Lower leg skin (tissue), 4 donors: ENCODE measurements at regions not wholly inside any gene's neighbourhood (a gene's known extent, or its start where the extent isn't known, plus 50 kb on each side); places are given as distances from the start of the nearest gene placed in this dataset.

Experiments used
- DNase-seq, 2 donors: peaks; one replicate each; pipeline ENCODE4 v3.0.0-alpha.2; 2019; ENCODE audit warnings: low spot score in 2 of 2
- H3K4me3 ChIP-seq: fragments of 200-600 bp; sonication (generic); 2 replicates; pipeline ENCODE4 v1.5.1; 2017; ENCODE audit warnings: mild to moderate bottlenecking, low read depth; ENCODE audit not compliant: poor library complexity, severe bottlenecking
- POLR2A ChIP-seq, 2 donors: fragments of 450-650 bp; IDR thresholded peaks; one replicate each; pipeline ENCODE4 v1.6.1; 2016 to 2017; ENCODE audit warnings: antibody characterized with exemption in 2 of 2, mild to moderate bottlenecking in 1 of 2, moderate library complexity in 1 of 2
- WGBS, 2 donors: methylation state at CpG; one replicate each; pipeline ENCODE4 v1.1.5; 2018; 5-methylcytosine and 5-hydroxymethylcytosine counted together
- intact Hi-C: fragments of 100-400 bp; cut with DNase I; formaldehyde crosslinking; loops from one replicate; pipeline ENCODE4 v1.15.0; 2023; ENCODE audit warnings: low total_unique reads
- TF ChIP-seq, protein P1 (sequence below), 3 donors: fragments of 450-650 bp; IDR thresholded peaks; one replicate each; pipeline ENCODE4 v1.5.1; 2016; ENCODE audit warnings: antibody characterized with exemption in 3 of 3, mild to moderate bottlenecking in 3 of 3, moderate library complexity in 2 of 3

- DNase-seq: no peak
- TF ChIP-seq, protein P1, sequence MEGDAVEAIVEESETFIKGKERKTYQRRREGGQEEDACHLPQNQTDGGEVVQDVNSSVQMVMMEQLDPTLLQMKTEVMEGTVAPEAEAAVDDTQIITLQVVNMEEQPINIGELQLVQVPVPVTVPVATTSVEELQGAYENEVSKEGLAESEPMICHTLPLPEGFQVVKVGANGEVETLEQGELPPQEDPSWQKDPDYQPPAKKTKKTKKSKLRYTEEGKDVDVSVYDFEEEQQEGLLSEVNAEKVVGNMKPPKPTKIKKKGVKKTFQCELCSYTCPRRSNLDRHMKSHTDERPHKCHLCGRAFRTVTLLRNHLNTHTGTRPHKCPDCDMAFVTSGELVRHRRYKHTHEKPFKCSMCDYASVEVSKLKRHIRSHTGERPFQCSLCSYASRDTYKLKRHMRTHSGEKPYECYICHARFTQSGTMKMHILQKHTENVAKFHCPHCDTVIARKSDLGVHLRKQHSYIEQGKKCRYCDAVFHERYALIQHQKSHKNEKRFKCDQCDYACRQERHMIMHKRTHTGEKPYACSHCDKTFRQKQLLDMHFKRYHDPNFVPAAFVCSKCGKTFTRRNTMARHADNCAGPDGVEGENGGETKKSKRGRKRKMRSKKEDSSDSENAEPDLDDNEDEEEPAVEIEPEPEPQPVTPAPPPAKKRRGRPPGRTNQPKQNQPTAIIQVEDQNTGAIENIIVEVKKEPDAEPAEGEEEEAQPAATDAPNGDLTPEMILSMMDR (IDR thresholded peaks at IDR 0.05): no peak
- TF ChIP-seq POLR2A (IDR thresholded peaks at IDR 0.05): no peak
- WGBS, 2 donors: 37 to 50% methylated on average over 6 of the region's 6 CpGs
- intact Hi-C loops: no loop called here
- H3K4me3 ChIP-seq: no peak overlapping the region
Measured at GRCh38 chr4:3851211-3851610, 85.0 kb downstream of the ADRA2C start.

DNA sequence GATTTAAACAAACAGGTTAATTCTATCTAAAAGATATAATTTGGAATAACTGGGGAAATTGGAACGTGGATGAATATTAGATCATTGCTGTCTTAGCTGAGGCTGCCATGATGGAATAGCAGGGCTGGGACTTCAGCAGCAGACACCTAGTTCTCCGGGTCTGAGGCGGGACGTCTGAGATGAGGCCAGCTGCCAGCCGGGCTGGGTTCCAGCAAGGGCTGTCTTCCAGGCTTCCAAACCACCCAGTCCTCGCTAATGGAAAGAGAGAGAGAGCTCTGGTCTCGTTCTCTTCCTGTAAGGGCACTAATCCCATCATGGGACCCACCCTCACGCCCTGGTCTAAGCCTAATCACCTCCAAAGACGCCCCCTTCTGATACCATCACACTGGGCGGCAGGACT lies 85.7 kb downstream of the ADRA2C start:
- TF ChIP-seq POLR2A (IDR thresholded peaks at IDR 0.05): no peak
- TF ChIP-seq, protein P1 (IDR thresholded peaks at IDR 0.05): no peak
- intact Hi-C loops: no loop called here
- no peak for DNase-seq
- H3K4me3 ChIP-seq: no peak overlapping the region
- 30 to 41% methylated on average over 10 of the region's 10 CpGs for WGBS, 2 donors

DNA sequence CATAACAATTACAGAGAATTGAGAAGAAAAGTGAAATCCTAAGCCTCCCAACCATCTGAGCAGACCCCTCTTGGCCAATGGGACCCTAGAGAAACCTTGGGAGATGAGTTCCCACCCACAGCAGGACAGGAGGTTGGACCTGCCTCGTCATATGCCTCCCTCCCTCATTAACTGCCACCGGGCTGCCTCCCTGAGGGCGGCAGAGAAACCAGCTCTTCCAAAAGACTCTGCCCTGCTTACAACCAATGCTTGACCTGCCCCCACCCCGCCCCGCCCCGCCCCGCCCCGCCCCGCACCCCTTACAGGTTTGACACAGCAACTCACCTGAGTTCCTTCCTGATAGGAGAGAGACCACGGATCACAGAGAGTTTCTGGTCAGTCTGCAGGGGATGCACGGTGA lies 86.1 kb downstream of the ADRA2C start:
- 49 to 67% methylated on average over 6 to 10 of the region's 11 CpGs for WGBS, 2 donors
- no peak for DNase-seq
- TF ChIP-seq, protein P1 (IDR thresholded peaks at IDR 0.05): no peak
- intact Hi-C loops: no loop called here
- H3K4me3 ChIP-seq: no peak overlapping the region

GRCh38 chr4:3852711-3853110 lies 86.5 kb downstream of the ADRA2C start:
- DNase-seq: no peak
- TF ChIP-seq, protein P1 (IDR thresholded peaks at IDR 0.05): no peak
- no peak for TF ChIP-seq POLR2A (IDR thresholded peaks at IDR 0.05)
- H3K4me3 ChIP-seq: no peak overlapping the region
- intact Hi-C loops: no loop called here
- 72 to 78% methylated on average over 3 of the region's 3 CpGs for WGBS, 2 donors

DNA sequence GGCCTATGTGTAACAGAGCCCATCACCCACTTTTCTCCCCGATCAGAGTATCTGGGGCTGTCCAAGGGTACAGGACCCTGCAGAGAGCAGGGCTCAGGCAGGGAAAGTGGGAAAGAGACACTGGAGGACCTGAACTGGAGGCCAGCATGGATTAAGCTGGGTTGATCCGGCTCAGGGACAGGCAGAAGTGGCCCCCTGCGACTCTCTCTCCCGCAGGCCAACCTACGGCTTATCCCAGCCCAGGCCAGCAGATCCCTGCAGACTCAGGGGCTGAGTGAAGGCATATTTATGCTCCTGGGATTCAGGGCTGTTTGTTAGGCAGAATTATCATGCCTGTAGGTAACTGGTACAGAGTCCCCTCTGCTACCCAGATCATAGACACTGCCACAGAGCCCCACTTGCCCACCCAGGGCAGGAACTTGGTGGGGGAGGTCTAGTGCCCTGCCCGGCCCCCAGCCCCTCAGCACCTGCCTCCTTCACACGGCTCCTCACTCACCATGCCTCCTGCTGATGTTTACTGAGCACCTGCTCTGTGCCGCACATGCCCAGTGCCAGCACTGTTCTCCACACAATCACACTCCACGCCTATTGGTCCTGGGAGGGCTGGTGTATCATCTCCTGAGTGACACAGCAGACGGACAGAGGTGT lies 87.3 kb downstream of the ADRA2C start:
- WGBS, 2 donors: 78% methylated on average over 10 of the region's 10 CpGs
- DNase-seq: no peak
- TF ChIP-seq POLR2A (IDR thresholded peaks at IDR 0.05): no peak
- TF ChIP-seq, protein P1 (IDR thresholded peaks at IDR 0.05): no peak
- intact Hi-C loops: no loop called here
- H3K4me3 ChIP-seq: no peak overlapping the region

DNA sequence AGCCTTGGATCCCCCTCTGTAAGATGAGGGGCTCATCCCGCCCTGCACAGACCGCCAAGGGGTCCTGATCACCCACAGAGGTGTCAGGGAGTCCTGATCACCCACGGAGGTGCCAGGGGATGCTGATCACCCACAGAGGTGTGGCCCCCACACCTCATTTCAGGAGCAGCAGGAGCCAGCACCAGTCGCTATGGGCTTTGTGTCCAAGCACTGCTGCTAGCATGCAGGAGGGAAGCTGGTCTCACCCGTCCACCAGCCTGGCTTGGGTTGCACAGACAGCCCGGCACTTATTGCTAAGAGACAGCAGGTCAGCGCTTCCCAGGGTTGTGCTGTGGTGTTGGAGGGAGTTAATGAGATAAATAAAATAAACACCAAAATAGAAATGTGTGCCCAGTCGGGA lies 88.5 kb downstream of the ADRA2C start:
- no peak overlapping the region for H3K4me3 ChIP-seq
- DNase-seq: no peak
- intact Hi-C loops: no loop called here
- 66 to 68% methylated on average over 6 to 7 of the region's 8 CpGs for WGBS, 2 donors
- TF ChIP-seq POLR2A (IDR thresholded peaks at IDR 0.05): no peak
- TF ChIP-seq, protein P1 (IDR thresholded peaks at IDR 0.05): no peak
